GM23338 (cell line): ENCODE measurements at regions not wholly inside any gene's neighbourhood (a gene's known extent, or its start where the extent isn't known, plus 50 kb on each side); places are given as distances from the start of the nearest gene placed in this dataset.

ENCODE experiments used
- CREB1 ChIP-seq: fragments of 250-450 bp; sonication (Bioruptor Pico); IDR thresholded peaks from 2 replicates; pipeline ENCODE4 v1.5.0; 2020; ENCODE audit warnings: low read depth, mild to moderate bottlenecking, moderate library complexity
- CTCF ChIP-seq, 2 experiments: fragments of 200-600 bp in 1 of 2; sonication (generic) in 1 of 2; conservative IDR thresholded peaks; 2 replicates each; pipeline versions ENCODE4 v1.5.1 to v1.6.1; 2016 to 2017; ENCODE audit warnings: antibody characterized with exemption in 2 of 2, low read depth in 2 of 2, mild to moderate bottlenecking in 2 of 2, moderate library complexity in 1 of 2
- ETS1 ChIP-seq: IDR thresholded peaks from 2 replicates; pipeline ENCODE4 v1.6.1; 2016; ENCODE audit warnings: antibody characterized with exemption
- EZH2 ChIP-seq: fragments of 200-600 bp; sonication (generic); IDR thresholded peaks from one replicate; pipeline ENCODE4 v1.8.0; 2017; ENCODE audit warnings: antibody characterized with exemption, mild to moderate bottlenecking, low read depth; ENCODE audit not compliant: unreplicated experiment
- EZH2phosphoT487 ChIP-seq: fragments of 200-600 bp; sonication (generic); IDR thresholded peaks from one replicate; pipeline ENCODE4 v1.8.1; 2018; ENCODE audit warnings: antibody characterized with exemption; ENCODE audit not compliant: unreplicated experiment
- JUNB ChIP-seq: IDR thresholded peaks from one replicate; pipeline ENCODE4 v1.6.1; 2016; ENCODE audit warnings: antibody characterized with exemption; ENCODE audit not compliant: unreplicated experiment
- NANOG ChIP-seq: IDR thresholded peaks from 2 replicates; pipeline ENCODE4 v1.6.1; 2016; ENCODE audit warnings: antibody characterized with exemption, borderline replicate concordance
- POLR2AphosphoS5 ChIP-seq: IDR thresholded peaks from 2 replicates; pipeline ENCODE4 v1.6.1; 2016; ENCODE audit warnings: antibody characterized with exemption, low read depth
- REST ChIP-seq: IDR thresholded peaks from one replicate; pipeline ENCODE4 v1.6.1; 2018; ENCODE audit warnings: antibody characterized with exemption; ENCODE audit not compliant: unreplicated experiment
- STAT1 ChIP-seq: IDR thresholded peaks from one replicate; pipeline ENCODE4 v1.6.1; 2016; ENCODE audit warnings: antibody characterized with exemption; ENCODE audit not compliant: unreplicated experiment
- ZNF114 ChIP-seq: fragments of 250-450 bp; sonication (Bioruptor Pico); IDR thresholded peaks from 2 replicates; pipeline ENCODE4 v1.5.0; 2020; ENCODE audit warnings: mild to moderate bottlenecking, moderate library complexity
- ZNF331 ChIP-seq: fragments of 250-450 bp; sonication (Bioruptor Pico); IDR thresholded peaks from 2 replicates; pipeline ENCODE4 v1.5.0; 2020; ENCODE audit warnings: low read depth, mild to moderate bottlenecking, moderate library complexity
- ZNF462 ChIP-seq: fragments of 250-450 bp; sonication (Bioruptor Pico); IDR thresholded peaks from 2 replicates; pipeline ENCODE4 v1.5.0; 2020; ENCODE audit warnings: mild to moderate bottlenecking, moderate library complexity

- TF ChIP-seq CTCF (conservative IDR thresholded peaks at IDR 0.05; ENCODE audit: low read depth in 2 of 2) (no peak), REST (no peak), POLR2AphosphoS5 (no peak), EZH2phosphoT487 (no peak), EZH2 (no peak), ZNF331 (CRISPR knock-in tag) (no peak), JUNB (no peak), ETS1 (no peak), ZNF114 (no peak), CREB1 (CRISPR knock-in tag) (no peak), NANOG (no peak), ZNF462 (no peak), STAT1 (no peak)
These were observed 127.8 kb upstream of the IGSF21 start for GRCh38 chr1:17979815-17980214.
